Pons (tissue), 1 donor: ENCODE measurements at regions not wholly inside any gene's neighbourhood (a gene's known extent, or its start where the extent isn't known, plus 50 kb on each side); places are given as distances from the start of the nearest gene placed in this dataset.
A peak's percentile ranks its signal among the peaks of the same experiment; 100 is the strongest.

Source experiments
- DNase-seq: peaks from one replicate; pipeline ENCODE4 v3.0.0-alpha.2; 2016; ENCODE audit warnings: low spot score

DNA sequence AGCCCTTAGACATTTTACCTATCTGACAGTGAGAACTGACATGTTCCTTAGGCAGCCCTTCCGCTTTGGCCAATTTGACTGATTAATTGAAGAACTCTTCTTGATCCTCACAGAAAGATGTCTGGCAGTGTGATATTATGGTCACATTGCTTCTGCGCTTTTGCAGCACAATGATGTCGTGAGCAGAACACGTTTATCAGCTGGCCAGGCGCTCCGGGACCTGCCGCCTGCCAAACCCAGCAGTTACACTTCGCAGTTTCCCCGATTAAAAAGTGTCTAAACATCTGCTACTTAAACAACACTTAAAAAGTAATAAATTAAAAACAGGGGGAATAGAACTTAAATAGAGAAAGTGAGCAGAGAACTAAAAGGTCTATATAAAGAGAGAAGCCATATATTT lies 103.5 kb upstream of the ETS2 start:
- no peak for DNase-seq

GRCh38 chr21:38709876-38710275 lies 95.9 kb upstream of the ETS2 start:
- no peak for DNase-seq

DNA sequence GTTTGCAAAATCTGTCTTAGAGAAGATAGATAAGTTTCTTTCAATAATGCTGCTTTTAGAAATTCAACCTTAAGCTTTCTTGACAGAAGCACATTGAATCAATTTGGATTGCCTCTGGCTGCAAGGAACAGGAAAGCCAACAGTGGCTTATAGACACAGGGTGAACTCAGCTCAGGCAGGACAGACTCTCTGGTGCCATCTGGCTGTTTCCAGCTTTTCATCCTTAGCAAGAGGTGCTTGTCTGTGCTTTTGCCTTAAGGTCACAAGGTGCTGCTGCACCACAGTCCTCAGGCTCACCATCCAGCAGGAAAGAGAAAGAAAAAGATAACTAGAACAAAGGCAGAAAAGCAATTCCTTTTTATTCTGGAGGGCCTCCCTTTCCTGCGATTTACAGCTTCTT lies 93.7 kb upstream of the ETS2 start:
- DNase-seq: peak; percentile 8

GRCh38 chr21:38712664-38713063 lies 93.1 kb upstream of the ETS2 start:
- DNase-seq: no peak

DNA sequence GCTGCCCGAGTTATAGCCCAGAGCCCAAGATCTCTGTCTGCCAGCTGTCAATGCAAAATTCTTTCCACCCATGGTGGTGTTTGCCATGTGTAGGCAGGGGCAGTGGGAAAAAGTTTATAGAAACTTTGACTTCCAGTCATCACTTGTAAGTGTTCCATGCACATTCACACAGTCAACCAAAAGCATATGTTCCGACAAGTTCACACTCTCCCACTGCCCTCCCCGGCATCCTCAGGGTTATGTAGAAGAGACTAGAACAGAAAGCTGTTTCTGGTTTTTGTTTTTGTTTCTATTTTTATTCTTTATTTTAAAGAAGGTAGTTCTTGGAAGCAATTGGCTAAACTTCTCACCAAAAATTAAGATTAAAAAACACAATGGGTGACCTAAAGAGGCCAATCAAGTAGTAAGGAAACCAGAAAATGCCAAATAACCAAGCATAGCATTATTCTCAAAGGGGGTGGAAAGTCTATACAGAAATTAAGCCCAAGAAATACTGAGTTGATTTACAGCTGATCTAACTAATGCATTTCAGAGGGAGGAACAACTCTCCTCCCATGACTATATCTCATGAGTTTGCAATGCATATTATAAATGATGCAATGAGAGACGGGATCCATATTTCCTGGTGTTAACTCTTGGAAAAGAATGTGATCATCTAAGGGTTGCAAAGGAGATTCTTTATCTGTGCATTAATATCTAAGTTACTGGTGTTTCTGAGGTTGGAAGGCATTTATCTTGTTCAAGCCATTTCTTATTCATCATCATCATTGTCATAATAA lies 91.5 kb upstream of the ETS2 start:
- no peak for DNase-seq

DNA sequence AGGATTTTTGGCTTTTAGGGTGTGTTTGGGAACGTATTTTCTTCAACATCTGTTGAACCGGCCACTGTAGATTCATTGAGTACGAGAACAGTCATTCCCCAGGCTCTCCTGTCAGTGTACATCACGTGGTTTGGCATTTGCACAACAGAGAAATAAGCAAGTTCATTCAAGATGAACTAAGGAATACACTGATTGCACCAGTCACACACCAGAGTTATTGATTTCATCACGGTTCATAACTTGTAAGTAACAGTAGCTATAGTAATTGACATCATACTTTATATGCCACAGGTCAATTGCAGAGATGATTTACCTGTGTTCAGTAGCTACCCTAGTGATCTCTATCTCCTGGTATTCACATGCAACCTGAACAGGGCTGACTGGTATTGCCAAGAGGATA lies 90.7 kb upstream of the ETS2 start:
- DNase-seq: no peak

DNA sequence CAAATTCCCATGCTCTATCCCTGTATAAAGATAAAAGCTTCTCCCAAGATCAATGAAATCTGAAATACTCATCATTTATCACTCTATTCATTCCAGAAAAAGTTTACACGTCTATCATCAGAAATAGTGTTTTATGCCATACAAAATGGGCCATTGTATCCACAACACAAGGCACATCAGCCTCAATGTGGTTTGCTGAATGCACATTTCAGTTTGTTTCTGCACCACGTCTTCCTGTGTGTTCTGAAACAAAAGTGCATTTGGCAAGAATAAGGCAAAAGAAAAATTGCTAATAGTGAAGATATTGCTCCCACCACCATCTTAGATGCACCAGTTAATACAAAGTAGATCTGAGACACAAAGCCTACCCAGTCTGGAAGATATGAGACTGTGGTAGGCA lies 89.6 kb upstream of the ETS2 start:
- DNase-seq: no peak

GRCh38 chr21:38716942-38717341 lies 88.8 kb upstream of the ETS2 start:
- no peak for DNase-seq

GRCh38 chr21:38718481-38718880 lies 87.2 kb upstream of the ETS2 start:
- no peak for DNase-seq

DNA sequence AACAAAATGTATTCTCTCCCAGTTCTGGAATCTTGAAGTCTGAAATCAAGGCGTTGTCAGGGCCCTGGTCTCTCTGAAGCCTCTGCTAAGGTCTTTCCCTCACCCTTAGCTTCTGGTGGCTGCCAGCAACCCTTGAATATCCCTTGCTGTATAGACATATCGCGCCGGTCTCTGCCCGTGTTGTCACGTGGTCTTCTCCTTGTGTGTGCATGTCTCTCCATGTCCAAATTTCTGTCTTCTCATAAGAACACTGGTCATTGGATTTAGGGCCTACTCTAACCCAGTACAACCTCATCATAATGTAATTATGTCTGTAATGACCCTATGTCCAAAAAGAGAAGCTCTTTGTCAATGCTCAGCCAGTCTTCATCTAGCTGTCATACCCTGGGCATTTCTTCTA lies 85.7 kb upstream of the ETS2 start:
- no peak for DNase-seq

DNA sequence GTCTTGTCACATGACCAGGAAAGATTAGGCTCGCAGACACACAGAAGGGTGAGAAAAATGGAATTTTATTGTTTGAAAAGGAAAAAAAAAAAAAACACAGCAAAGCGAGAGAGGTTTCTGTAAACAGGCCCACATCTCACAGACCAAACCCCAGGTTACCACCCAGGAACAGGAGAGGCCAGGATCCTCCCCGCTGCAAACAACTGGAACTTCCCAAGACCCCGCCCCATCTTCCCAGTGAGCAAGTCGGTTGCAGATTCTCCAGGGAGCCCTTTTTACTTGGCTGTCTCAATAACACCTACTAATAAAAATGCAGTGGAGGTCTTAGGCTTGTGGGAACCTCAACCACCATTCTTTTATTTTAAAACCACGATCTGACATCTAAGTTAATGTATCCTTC lies 84.7 kb upstream of the ETS2 start:
- DNase-seq: no peak

DNA sequence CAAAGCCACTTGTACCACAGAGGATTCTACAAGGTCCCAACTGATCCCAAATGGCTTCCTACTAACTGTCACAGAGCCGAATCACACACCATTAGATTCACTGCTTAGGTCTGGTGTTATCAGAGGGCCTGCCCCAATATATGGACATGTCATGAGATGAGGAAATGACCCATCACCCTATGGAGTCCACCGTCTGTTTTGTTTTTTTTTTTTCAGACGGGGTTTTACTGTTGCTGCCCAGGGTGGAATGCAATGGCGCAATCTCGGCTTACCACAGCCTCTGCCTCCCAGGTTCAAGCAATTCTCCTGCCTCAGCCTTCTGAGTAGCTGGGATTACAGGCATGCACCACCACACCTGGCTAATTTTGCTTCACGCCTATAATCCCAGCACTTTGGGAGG lies 83.8 kb upstream of the ETS2 start:
- no peak for DNase-seq

DNA sequence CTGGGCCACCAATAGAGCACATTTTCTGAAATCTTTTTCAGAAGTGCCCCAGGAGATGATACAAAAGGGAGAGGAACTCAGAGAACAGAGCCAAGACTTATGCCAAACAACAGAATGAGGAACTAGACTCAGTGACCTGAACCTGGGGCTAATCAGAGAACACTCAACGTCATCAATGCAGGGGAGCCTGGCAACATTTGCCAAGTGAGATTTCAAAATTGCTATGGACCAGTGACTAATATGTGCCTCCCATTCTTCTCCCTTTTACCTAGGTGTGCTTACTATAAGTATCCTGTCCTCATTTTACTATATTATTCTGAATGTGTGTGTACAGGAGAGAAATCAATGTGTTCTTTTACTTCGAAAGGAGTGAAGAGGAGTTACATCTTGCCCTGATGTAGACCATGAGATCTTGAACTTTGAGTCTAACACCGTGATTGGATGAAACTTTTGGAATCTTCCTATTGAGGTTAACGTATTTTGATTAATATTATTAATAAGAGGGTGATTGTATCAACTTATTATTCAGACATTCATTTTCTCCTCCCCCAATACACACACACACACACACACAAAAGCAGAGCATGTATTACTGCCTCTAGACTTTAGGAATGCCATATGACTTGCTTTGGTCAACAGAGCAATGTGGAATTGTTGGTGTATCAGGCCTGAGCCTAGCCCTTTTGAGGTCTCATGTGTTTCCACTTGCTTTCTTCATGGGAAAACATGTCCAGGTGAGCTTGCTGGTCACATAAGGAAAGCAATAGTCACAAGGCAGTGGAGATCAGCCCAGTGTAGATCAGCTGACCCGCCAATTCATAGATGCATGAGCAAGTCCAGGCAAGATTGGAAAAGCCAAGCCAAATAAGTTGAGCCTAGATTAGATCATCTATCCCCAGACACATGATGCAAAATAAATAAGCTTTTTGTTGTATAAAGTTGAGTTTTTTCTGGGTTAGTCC lies 80.3 kb upstream of the ETS2 start:
- no peak for DNase-seq

- no peak for DNase-seq
Observed at GRCh38 chr21:38726482-38726881, 79.2 kb upstream of the ETS2 start.

DNA sequence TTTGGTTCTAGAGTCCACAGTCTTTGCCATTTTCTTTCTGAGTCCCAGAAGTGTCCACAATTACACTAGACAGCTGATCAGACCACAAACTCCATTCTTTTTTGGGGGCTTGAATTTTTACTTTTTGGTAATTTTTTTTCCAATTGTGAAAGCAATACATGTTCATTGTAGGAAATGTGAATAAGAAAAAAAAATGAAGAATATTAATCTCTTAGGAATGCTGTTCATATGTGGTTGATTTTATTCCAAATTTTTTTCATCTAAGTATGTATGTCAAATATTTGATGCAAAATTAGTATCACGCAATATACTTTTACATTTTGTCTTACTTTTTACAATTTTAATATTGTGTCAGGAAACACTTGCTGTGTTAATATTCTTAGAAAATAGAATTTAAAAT lies 76.4 kb upstream of the ETS2 start:
- no peak for DNase-seq

- no peak for DNase-seq
Observed at GRCh38 chr21:38729754-38730379, 75.9 kb upstream of the ETS2 start.

- peak; percentile 81 for DNase-seq
Observed at GRCh38 chr21:38733972-38734546, 71.7 kb upstream of the ETS2 start.

DNA sequence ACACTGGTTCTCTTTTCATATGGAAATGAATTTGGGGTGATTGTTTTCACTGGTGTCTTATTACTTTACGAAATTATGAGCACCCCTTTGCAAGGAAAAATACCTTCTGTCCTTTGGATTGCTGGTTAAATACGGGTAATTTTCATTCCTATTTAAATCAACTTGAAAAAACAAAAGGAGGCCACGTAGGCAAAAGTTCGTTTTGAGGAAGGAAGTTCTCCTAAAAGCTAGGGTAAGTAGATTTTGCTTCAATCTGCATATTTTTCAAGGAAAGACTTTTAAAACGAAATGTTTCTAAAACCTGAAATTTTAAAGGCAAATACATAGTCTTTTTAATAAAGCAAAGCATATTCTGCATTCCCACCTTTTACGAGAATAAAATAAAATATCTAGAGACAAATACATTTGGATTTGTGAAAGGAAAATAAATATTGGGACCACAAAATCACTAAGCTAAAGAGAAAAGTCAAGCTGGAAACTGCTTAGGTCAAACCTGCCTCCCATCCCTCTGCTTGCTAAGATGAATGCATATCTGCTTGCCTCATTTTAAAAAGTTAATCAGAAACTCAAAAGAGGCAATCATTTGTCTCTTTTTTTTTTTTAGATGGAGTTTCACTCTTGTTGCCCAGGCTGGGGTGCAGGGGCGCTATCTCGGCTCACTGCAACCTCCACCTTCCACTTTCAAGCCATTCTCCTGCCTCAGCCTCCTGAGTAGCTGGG lies 70.9 kb upstream of the ETS2 start:
- DNase-seq: peak; percentile 19

- no peak for DNase-seq
Observed at GRCh38 chr21:38735626-38736206, 70.0 kb upstream of the ETS2 start.

GRCh38 chr21:38740090-38740489 lies 65.6 kb upstream of the ETS2 start:
- DNase-seq: no peak
